Neural cell (in vitro differentiated cells): ENCODE measurements at regions not wholly inside any gene's neighbourhood (a gene's known extent, or its start where the extent isn't known, plus 50 kb on each side); places are given as distances from the start of the nearest gene placed in this dataset.

ENCODE experiments used
- H2AFZ ChIP-seq: fragments of 200-600, 300-800 bp; sonication (generic), shearing (Covaris generic); 2 replicates; pipeline ENCODE4 v1.6.0; 2014; ENCODE audit warnings: low read depth, mild to moderate bottlenecking, antibody characterized with exemption, low read length, moderate library complexity
- H3F3A ChIP-seq: fragments of 200-600 bp; shearing (Covaris generic); 2 replicates; pipeline ENCODE4 v1.6.1; 2016; ENCODE audit warnings: mild to moderate bottlenecking, moderate library complexity, mixed read lengths, antibody characterized with exemption, low read length; ENCODE audit not compliant: insufficient read depth, poor library complexity, severe bottlenecking
- H3K27ac ChIP-seq: fragments of 200-600, 300-800 bp; sonication (generic), shearing (Covaris generic); 2 replicates; pipeline ENCODE4 v1.5.1; 2014; ENCODE audit warnings: mild to moderate bottlenecking, low read length, moderate library complexity
- H3K27me3 ChIP-seq: fragments of 300-800, 200-600 bp; sonication (generic), shearing (Covaris generic); 2 replicates; pipeline ENCODE4 v1.6.0; 2014; ENCODE audit warnings: mild to moderate bottlenecking, low read depth, low read length, moderate library complexity; ENCODE audit not compliant: insufficient read depth
- H3K36me3 ChIP-seq: fragments of 300-800, 200-600 bp; sonication (generic), shearing (Covaris generic); 2 replicates; pipeline ENCODE4 v1.5.1; 2014; ENCODE audit warnings: mild to moderate bottlenecking, antibody characterized with exemption, low read length, moderate library complexity; ENCODE audit not compliant: insufficient read depth
- H3K4me2 ChIP-seq: fragments of 300-800, 200-600 bp; sonication (generic), shearing (Covaris generic); 2 replicates; pipeline ENCODE4 v1.6.0; 2014; ENCODE audit warnings: mild to moderate bottlenecking, low read length
- H3K4me3 ChIP-seq: fragments of 300-800, 200-600 bp; sonication (generic), shearing (Covaris generic); 2 replicates; pipeline ENCODE4 v1.5.1; 2014; ENCODE audit warnings: mild to moderate bottlenecking, low read length, moderate library complexity
- H3K79me2 ChIP-seq: fragments of 200-600 bp; shearing (Covaris generic); replicated peaks from 2 replicates; pipeline ENCODE4 v1.6.0; 2014; ENCODE audit warnings: mild to moderate bottlenecking, low read length, moderate library complexity; ENCODE audit not compliant: insufficient read depth
- H3K9ac ChIP-seq: fragments of 300-800, 200-600 bp; sonication (generic), shearing (Covaris generic); 2 replicates; pipeline ENCODE4 v1.6.1; 2016; ENCODE audit warnings: mild to moderate bottlenecking, low read length, mixed read lengths
- H3K9me2 ChIP-seq: fragments of 200-600 bp; shearing (Covaris generic); 2 replicates; pipeline ENCODE4 v1.6.1; 2016; ENCODE audit warnings: mild to moderate bottlenecking, low read length, mixed read lengths; ENCODE audit not compliant: insufficient read depth
- H3K9me3 ChIP-seq: fragments of 200-600, 300-800 bp; sonication (generic), shearing (Covaris generic); 2 replicates; pipeline ENCODE4 v1.6.1; 2016; ENCODE audit warnings: mild to moderate bottlenecking, mixed run types, low read length, moderate library complexity, mixed read lengths
- H4K20me1 ChIP-seq: fragments of 200-600 bp; shearing (Covaris generic); 2 replicates; pipeline ENCODE4 v1.6.1; 2016; ENCODE audit warnings: mild to moderate bottlenecking, mixed run types; ENCODE audit not compliant: insufficient read depth
- EP300 ChIP-seq: fragments of 450-650 bp; conservative IDR thresholded peaks from 2 replicates; pipeline ENCODE4 v1.6.1; 2014; ENCODE audit warnings: antibody characterized with exemption, mild to moderate bottlenecking, moderate library complexity; ENCODE audit not compliant: poor library complexity, severe bottlenecking
- EZH2 ChIP-seq: fragments of 200-600, 300-800 bp; shearing (Covaris generic), sonication (generic); IDR thresholded peaks from 2 replicates; pipeline ENCODE4 v1.6.1; 2014; ENCODE audit warnings: antibody characterized with exemption, low read length, borderline replicate concordance, mild to moderate bottlenecking; ENCODE audit not compliant: insufficient read depth, poor library complexity, severe bottlenecking
- MXI1 ChIP-seq: fragments of 450-650 bp; conservative IDR thresholded peaks from 2 replicates; pipeline ENCODE4 v1.6.1; 2014; ENCODE audit warnings: antibody characterized with exemption, mild to moderate bottlenecking; ENCODE audit not compliant: poor library complexity, severe bottlenecking
- POLR2AphosphoS5 ChIP-seq: IDR thresholded peaks from 2 replicates; pipeline ENCODE4 v1.6.1; 2012
- RAD21 ChIP-seq: fragments of 450-650 bp; conservative IDR thresholded peaks from 2 replicates; pipeline ENCODE4 v1.6.1; 2014; ENCODE audit warnings: antibody characterized with exemption, mild to moderate bottlenecking, moderate library complexity
- SMC3 ChIP-seq: fragments of 450-650 bp; conservative IDR thresholded peaks from 2 replicates; pipeline ENCODE4 v1.6.1; 2014; ENCODE audit warnings: antibody characterized with exemption, mild to moderate bottlenecking, moderate library complexity; ENCODE audit not compliant: poor library complexity
- TAF1 ChIP-seq: IDR thresholded peaks from 2 replicates; pipeline ENCODE4 v1.6.1; 2012; ENCODE audit warnings: low read depth
- TF ChIP-seq, protein P1 (sequence below): fragments of 450-650 bp; IDR thresholded peaks from 2 replicates; pipeline ENCODE4 v1.5.1; 2014; ENCODE audit warnings: antibody characterized with exemption, mild to moderate bottlenecking, moderate library complexity; ENCODE audit not compliant: poor library complexity, severe bottlenecking
- TF ChIP-seq, protein P2 (sequence below): IDR thresholded peaks from 2 replicates; pipeline ENCODE4 v1.6.1; 2012; ENCODE audit warnings: borderline replicate concordance

DNA sequence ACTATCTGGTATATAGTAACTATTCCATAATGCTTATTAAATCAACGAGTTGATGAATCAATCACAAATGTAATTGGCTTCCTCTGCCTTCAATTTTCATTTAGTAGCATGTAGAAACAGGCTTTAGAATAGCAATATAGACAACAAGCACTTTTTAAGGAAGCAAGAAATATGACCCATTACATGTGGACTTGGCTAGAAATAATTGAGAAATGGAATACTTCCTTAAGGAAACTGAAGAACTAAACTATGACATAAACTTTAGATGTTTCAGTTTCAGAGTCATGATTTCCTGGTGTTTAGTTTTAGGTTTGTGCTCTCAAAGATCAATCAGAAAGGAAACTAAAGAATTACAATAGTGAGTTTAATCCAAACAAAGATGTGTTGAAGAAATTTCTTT lies 443.8 kb downstream of the MBD2 start:
- Histone ChIP-seq H4K20me1 (no peaks in the 10 kb centered on the region), H3K9me2 (no peaks in the 10 kb centered on the region), H3K79me2 (no peaks in the 10 kb centered on the region), H3K27ac (no peak overlapping the region), H2AFZ (no peak overlapping the region), H3F3A (no peaks in the 10 kb centered on the region), H3K9me3 (no peaks in the 10 kb centered on the region), H3K4me3 (no peak overlapping the region), H3K9ac (no peak overlapping the region), H3K27me3 (no peaks in the 10 kb centered on the region), H3K36me3 (no peaks in the 10 kb centered on the region), H3K4me2 (no peak overlapping the region)
- no peak for TF ChIP-seq EP300
- no peak for TF ChIP-seq EZH2
- no peak for TF ChIP-seq POLR2AphosphoS5
- TF ChIP-seq, protein P1, sequence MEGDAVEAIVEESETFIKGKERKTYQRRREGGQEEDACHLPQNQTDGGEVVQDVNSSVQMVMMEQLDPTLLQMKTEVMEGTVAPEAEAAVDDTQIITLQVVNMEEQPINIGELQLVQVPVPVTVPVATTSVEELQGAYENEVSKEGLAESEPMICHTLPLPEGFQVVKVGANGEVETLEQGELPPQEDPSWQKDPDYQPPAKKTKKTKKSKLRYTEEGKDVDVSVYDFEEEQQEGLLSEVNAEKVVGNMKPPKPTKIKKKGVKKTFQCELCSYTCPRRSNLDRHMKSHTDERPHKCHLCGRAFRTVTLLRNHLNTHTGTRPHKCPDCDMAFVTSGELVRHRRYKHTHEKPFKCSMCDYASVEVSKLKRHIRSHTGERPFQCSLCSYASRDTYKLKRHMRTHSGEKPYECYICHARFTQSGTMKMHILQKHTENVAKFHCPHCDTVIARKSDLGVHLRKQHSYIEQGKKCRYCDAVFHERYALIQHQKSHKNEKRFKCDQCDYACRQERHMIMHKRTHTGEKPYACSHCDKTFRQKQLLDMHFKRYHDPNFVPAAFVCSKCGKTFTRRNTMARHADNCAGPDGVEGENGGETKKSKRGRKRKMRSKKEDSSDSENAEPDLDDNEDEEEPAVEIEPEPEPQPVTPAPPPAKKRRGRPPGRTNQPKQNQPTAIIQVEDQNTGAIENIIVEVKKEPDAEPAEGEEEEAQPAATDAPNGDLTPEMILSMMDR = no peak
- TF ChIP-seq RAD21 = no peak
- no peak for TF ChIP-seq SMC3
- TF ChIP-seq TAF1 = no peak
- TF ChIP-seq MXI1 = no peak
- TF ChIP-seq, protein P2, sequence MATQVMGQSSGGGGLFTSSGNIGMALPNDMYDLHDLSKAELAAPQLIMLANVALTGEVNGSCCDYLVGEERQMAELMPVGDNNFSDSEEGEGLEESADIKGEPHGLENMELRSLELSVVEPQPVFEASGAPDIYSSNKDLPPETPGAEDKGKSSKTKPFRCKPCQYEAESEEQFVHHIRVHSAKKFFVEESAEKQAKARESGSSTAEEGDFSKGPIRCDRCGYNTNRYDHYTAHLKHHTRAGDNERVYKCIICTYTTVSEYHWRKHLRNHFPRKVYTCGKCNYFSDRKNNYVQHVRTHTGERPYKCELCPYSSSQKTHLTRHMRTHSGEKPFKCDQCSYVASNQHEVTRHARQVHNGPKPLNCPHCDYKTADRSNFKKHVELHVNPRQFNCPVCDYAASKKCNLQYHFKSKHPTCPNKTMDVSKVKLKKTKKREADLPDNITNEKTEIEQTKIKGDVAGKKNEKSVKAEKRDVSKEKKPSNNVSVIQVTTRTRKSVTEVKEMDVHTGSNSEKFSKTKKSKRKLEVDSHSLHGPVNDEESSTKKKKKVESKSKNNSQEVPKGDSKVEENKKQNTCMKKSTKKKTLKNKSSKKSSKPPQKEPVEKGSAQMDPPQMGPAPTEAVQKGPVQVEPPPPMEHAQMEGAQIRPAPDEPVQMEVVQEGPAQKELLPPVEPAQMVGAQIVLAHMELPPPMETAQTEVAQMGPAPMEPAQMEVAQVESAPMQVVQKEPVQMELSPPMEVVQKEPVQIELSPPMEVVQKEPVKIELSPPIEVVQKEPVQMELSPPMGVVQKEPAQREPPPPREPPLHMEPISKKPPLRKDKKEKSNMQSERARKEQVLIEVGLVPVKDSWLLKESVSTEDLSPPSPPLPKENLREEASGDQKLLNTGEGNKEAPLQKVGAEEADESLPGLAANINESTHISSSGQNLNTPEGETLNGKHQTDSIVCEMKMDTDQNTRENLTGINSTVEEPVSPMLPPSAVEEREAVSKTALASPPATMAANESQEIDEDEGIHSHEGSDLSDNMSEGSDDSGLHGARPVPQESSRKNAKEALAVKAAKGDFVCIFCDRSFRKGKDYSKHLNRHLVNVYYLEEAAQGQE = no peak

DNA sequence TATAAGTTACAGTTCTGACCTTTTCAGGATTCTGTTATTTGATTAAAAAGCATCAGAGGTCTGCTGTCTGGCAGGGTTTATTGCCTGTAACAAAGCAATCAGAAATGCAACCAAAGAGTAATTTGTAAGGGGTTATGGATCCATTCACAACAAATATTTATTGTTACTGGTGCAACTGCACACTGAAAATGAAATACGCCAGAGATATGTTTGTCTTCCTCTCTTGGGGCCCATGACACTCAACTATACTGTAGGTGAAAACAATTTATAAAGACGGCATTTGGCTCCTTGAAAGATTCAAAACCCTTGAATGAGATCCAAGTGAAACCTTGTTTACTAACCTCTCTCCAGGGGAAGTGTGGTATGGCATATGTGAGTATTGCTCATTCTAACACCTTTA lies 452.2 kb downstream of the MBD2 start:
- no peak overlapping the region for H3K27ac ChIP-seq
- no peak overlapping the region for H3K4me3 ChIP-seq
- no peak overlapping the region for H3K4me2 ChIP-seq
- H3K9me2 ChIP-seq = no peaks in the 10 kb centered on the region
- no peaks in the 10 kb centered on the region for H4K20me1 ChIP-seq
- H3K9me3 ChIP-seq = no peaks in the 10 kb centered on the region
- no peak for TF ChIP-seq SMC3
- H3K9ac ChIP-seq = no peak overlapping the region
- no peaks in the 10 kb centered on the region for H3K36me3 ChIP-seq
- no peaks in the 10 kb centered on the region for H3K27me3 ChIP-seq
- no peaks in the 10 kb centered on the region for H3F3A ChIP-seq
- H3K79me2 ChIP-seq = no peaks in the 10 kb centered on the region
- no peak overlapping the region for H2AFZ ChIP-seq

DNA sequence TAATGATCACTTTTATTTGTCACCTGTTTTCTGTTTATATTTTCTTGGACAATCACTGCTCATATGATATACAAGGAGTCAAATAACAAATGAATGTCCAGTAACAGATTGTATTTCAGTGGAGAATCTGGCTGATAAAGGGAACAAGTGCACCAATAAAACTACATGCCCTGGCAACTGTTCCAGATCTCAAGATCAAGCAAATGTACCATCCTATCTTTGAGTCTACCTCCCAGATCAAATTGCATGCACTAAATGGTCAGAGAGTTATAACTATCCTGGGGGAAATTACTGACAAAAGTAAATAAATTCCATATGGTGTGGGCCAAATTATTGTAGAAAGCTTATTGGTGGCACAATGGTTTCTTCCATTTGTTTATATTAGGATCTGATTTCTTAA lies 452.8 kb downstream of the MBD2 start:
- no peak overlapping the region for H2AFZ ChIP-seq
- H3K4me3 ChIP-seq = no peak overlapping the region
- H3K36me3 ChIP-seq = no peaks in the 10 kb centered on the region
- H3K9me3 ChIP-seq = no peaks in the 10 kb centered on the region
- H3F3A ChIP-seq = no peaks in the 10 kb centered on the region
- H3K79me2 ChIP-seq = no peaks in the 10 kb centered on the region
- no peak overlapping the region for H3K27ac ChIP-seq
- no peaks in the 10 kb centered on the region for H3K9me2 ChIP-seq
- H3K4me2 ChIP-seq = no peak overlapping the region
- H3K27me3 ChIP-seq = no peaks in the 10 kb centered on the region
- H4K20me1 ChIP-seq = no peaks in the 10 kb centered on the region
- TF ChIP-seq, protein P1 = no peak
- no peak overlapping the region for H3K9ac ChIP-seq
